ENCODE measurements at regions not wholly inside any gene's neighbourhood (a gene's known extent, or its start where the extent isn't known, plus 50 kb on each side); places are given as distances from the start of the nearest gene placed in this dataset.

GRCh38 chr3:166461626-166462025 is 624.4 kb upstream of the BCHE start:
- TF ChIP-seq CTCF (IDR thresholded peaks at IDR 0.05) = no peak
- no peak for TF ChIP-seq POLR2AphosphoS5 (IDR thresholded peaks at IDR 0.05; ENCODE audit: insufficient read depth in 1 of 2, low read depth in 1 of 2)
- TF ChIP-seq POLR2A (IDR thresholded peaks at IDR 0.05) = no peak

All from vagina (tissue), 2 donors.